ENCODE measurements at regions not wholly inside any gene's neighbourhood (a gene's known extent, or its start where the extent isn't known, plus 50 kb on each side); places are given as distances from the start of the nearest gene placed in this dataset.

- TF ChIP-seq EP300 (IDR thresholded peaks at IDR 0.05) (no peak), POLR2A (IDR thresholded peaks at IDR 0.05; ENCODE audit: low read depth) (no peak)
Observed at GRCh38 chr3:164883171-164883570, 195.1 kb downstream of the SI start.
